ENCODE measurements at regions not wholly inside any gene's neighbourhood (a gene's known extent, or its start where the extent isn't known, plus 50 kb on each side); places are given as distances from the start of the nearest gene placed in this dataset.

DNA sequence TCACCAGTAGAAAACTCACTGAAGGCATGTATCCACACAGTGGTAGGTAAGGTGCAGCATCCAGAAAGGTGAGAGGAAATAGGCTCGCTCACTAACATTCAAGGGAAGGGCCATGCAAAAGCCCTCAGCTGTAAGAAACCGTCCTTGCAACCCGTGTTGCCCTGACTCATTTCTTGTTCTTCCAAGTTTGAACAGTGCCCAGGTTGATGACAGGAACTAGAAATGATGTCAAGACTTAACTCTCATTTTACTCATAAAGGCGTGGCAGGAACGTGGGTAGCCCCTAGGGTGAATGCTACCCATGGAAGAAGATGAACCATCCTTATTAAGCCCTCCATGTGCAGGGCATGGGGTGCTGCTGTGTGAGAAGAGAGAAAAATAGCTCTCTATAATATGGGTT, 187.6 kb downstream of the CD83 start:
- in situ Hi-C loops (cut with MboI): no loop called here
- no TSS peak for BruUV-seq (replicated peaks)
- no peak overlapping the region for H2AFZ ChIP-seq (ENCODE audit: control insufficient read depth, low read depth, low read length)
- no peak overlapping the region for H3K27ac ChIP-seq (ENCODE audit: control insufficient read depth, insufficient read depth)
- H3K9ac ChIP-seq (ENCODE audit: control insufficient read depth, insufficient read depth, low read length): no peak overlapping the region
- ATAC-seq (no peak), FAIRE-seq (no peak), DNase-seq (ENCODE audit: low read depth, low spot score) (no peak)
- no peaks in the 10 kb centered on the region for H3K79me2 ChIP-seq (ENCODE audit: control insufficient read depth, insufficient read depth, low read length)
- no peaks in the 10 kb centered on the region; a peak in 1 of 4 replicates for H3K27me3 ChIP-seq (replicated peaks in 1 of 2; ENCODE audit: control insufficient read depth in 2 of 2, insufficient read depth in 2 of 2, low read length in 1 of 2)
- ChIA-PET RAD21 (ENCODE audit: unreplicated experiment) (no interaction called here), POLR2A (no interaction called here), SMC1A (ENCODE audit: uncharacterized antibody, unreplicated experiment) (interaction anchor here (1.4 kb wide), 1 partner anchor 18 kb away, joined by 3 read pairs; no protein-coding TSS in a partner anchor), CTCF (interaction anchor here (0.8 kb wide), 1 partner anchor 11 kb away, joined by 3 read pairs; no protein-coding TSS in a partner anchor)
- TF ChIP-seq TARDBP (IDR thresholded peaks at IDR 0.05; ENCODE audit: borderline replicate concordance): no peak
- TF ChIP-seq MEF2A (IDR thresholded peaks at IDR 0.05; ENCODE audit: insufficient read depth, low read depth, low read length): no peak
- TF ChIP-seq POLR2A (IDR thresholded peaks at IDR 0.05; ENCODE audit: low read depth, low read length): no peak
- TF ChIP-seq BMI1 (IDR thresholded peaks at IDR 0.05; ENCODE audit: borderline replicate concordance): no peak
- no peak for TF ChIP-seq STAT1 (conservative IDR thresholded peaks at IDR 0.05)
- no peak for TF ChIP-seq MXI1 (IDR thresholded peaks at IDR 0.05; ENCODE audit: low read depth, low read length)
- TF ChIP-seq YBX1 (IDR thresholded peaks at IDR 0.05): no peak
- TF ChIP-seq EED (IDR thresholded peaks at IDR 0.05; ENCODE audit: low read depth): no peak
- TF ChIP-seq IKZF2 (IDR thresholded peaks at IDR 0.05): no peak
- no peak for TF ChIP-seq MYC (IDR thresholded peaks at IDR 0.05; ENCODE audit: insufficient read depth, insufficient read length, insufficient replicate concordance, low read length, severe bottlenecking)
- no peak for TF ChIP-seq ZSCAN29 (IDR thresholded peaks at IDR 0.05)
- H3K4me3 ChIP-seq: no peak overlapping the region
- WGBS (ENCODE audit: insufficient coverage, insufficient replicate concordance, low lambda C conversion rate, missing lambda C conversion rate): 1% methylated on average over 5 of the region's 5 CpGs
- intact Hi-C loops (cut with micrococcal nuclease; ENCODE audit: unreplicated experiment): no loop called here
- H3K4me2 ChIP-seq (ENCODE audit: control insufficient read depth, insufficient read depth): no peak overlapping the region
- no peaks in the 10 kb centered on the region for H3K9me3 ChIP-seq (replicated peaks; ENCODE audit: control insufficient read depth, insufficient read depth, low read length)
- H4K20me1 ChIP-seq (ENCODE audit: control insufficient read depth, insufficient read depth): no peaks in the 10 kb centered on the region
- H3K4me1 ChIP-seq (ENCODE audit: control insufficient read depth, insufficient read depth, low read length): no peaks in the 10 kb centered on the region
- H3K36me3 ChIP-seq (ENCODE audit: control insufficient read depth in 2 of 2, insufficient read depth in 2 of 2, low read length in 1 of 2): no peaks in the 10 kb centered on the region

Measured in GM12878 (cell line).